Large intestine (tissue), 3 donors: ENCODE measurements at regions not wholly inside any gene's neighbourhood (a gene's known extent, or its start where the extent isn't known, plus 50 kb on each side); places are given as distances from the start of the nearest gene placed in this dataset.

ENCODE experiments used
- DNase-seq, 2 donors: peaks; one replicate each; pipeline versions ENCODE4 v3.0.0 to v3.0.0-alpha.2; 2013
- H3K27ac ChIP-seq: one replicate; pipeline ENCODE4 v1.5.1; 2013; ENCODE audit warnings: low read length
- H3K27me3 ChIP-seq: 2 replicates; pipeline ENCODE4 v1.6.1; 2013; ENCODE audit warnings: low read length; ENCODE audit not compliant: control insufficient read depth, insufficient read depth
- H3K36me3 ChIP-seq: 2 replicates; pipeline ENCODE4 v1.6.1; 2013; ENCODE audit warnings: low read length; ENCODE audit not compliant: control insufficient read depth, insufficient read depth
- H3K4me1 ChIP-seq: one replicate; pipeline ENCODE4 v1.6.1; 2013; ENCODE audit warnings: low read length; ENCODE audit not compliant: control insufficient read depth, insufficient read depth
- H3K4me3 ChIP-seq: one replicate; pipeline ENCODE4 v1.5.1; 2013; ENCODE audit warnings: low read length
- H3K9me3 ChIP-seq: one replicate; pipeline ENCODE4 v1.6.1; 2013; ENCODE audit warnings: mild to moderate bottlenecking, low read depth, low read length, moderate library complexity; ENCODE audit not compliant: control insufficient read depth
- WGBS: methylation state at CpG from one replicate; pipeline ENCODE4 v1.1.5; 2013; ENCODE audit warnings: low lambda C conversion rate; ENCODE audit not compliant: insufficient coverage; 5-methylcytosine and 5-hydroxymethylcytosine counted together

DNA sequence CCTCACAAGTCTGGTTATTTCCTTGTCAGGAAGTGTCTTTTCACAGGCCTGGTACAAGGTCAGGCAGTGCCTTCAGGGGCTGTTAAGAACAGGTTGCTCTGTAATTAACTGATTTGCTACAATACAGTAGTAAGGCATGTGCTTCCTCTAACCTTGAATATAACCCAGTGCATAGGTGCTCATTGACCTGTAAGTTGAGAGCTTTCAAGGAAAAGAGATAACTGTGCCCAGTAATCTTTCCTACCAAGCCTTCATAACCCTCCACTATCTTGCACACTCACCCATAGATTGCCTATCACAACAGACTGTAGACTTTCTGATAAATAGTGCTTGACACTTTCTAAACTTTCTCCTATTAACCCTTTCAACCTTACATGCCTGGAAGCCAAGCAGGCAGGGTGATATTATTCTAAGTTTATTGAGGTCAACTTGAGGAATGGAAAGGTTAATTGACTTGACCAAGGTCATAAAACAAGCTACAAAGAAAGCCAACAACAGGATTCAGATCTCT, 148.1 kb downstream of the PPARGC1A start:
- Histone ChIP-seq H3K27ac (peak overlapping the region; percentile 7), H3K4me3 (no peak overlapping the region)

DNA sequence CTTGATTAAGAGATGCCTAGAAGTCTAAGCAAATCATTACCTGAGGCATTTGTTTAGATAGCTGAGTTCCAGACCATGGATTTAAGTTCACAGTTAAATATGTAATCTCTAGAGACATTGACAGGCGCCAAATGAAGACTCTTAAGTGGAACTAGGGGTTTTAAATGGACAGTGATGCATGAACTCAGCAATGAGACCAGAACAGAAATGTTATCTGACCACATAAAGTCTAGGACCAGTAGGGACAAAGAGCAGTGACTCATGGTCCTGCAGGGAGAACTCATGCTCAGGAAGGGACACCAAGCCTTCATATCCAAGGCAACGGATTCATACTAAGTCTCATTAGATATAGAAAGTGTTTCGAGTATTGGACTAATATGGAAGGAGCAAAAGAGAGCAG, 152.3 kb downstream of the PPARGC1A start:
- 100% methylated on average over 1 of the region's 3 CpGs for WGBS
- no peak for DNase-seq
- Histone ChIP-seq H3K36me3 (no peaks in the 10 kb centered on the region), H3K4me3 (no peak overlapping the region), H3K9me3 (no peaks in the 10 kb centered on the region), H3K27me3 (no peaks in the 10 kb centered on the region), H3K27ac (no peak overlapping the region), H3K4me1 (peaks cover 32% of the 10 kb centered on the region)

More for the DNA sequence above, 148.1 kb downstream of the PPARGC1A start:
- DNase-seq = peak; percentile 35 to 74
- Histone ChIP-seq H3K36me3 (no peaks in the 10 kb centered on the region), H3K27me3 (peaks cover 7% of the 10 kb centered on the region), H3K4me1 (peaks cover 19% of the 10 kb centered on the region), H3K9me3 (no peaks in the 10 kb centered on the region)

DNA sequence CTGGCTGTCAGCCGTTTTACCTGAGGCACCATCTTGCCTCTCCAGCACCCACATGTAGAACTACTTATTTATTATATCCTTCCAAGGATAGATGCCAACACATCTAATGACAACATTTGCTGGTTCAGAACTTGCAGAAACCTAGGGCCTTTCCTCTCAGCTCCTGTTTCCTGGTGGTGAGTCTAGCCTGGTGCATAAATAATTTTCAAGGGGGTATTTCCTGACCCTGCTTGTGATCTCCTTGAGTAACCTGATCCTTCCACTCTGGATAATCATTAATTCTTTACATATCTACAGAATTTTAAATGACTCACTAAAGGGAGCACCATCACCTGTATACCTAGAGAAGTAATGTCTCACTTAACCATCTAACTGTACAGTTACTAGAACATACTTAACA, 153.4 kb downstream of the PPARGC1A start:
- no peak for DNase-seq
- no peaks in the 10 kb centered on the region for H3K9me3 ChIP-seq
- no peaks in the 10 kb centered on the region for H3K27me3 ChIP-seq
- H3K27ac ChIP-seq = no peak overlapping the region
- no peaks in the 10 kb centered on the region for H3K36me3 ChIP-seq
- no peak overlapping the region for H3K4me3 ChIP-seq
- H3K4me1 ChIP-seq = peaks cover 30% of the 10 kb centered on the region
- 86% methylated on average over 1 of the region's 1 CpG for WGBS

DNA sequence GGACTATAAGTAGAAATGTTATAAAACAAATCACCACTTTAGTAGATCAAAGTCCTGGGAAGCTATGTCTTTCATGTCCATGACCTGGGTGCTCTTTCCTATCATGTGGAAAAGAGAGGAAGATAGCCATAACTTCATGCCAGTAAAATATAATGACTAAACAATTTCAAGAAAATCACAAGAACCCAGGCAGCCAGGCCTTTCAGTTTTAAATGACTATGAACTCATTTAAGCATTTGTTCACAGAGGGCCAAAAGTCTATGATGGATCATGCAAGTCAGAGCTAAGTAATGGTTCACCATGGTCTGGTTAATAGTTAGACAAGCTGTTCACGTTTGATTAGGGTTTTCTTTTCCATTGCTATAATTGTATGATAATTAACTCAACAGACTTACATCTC, 155.8 kb downstream of the PPARGC1A start:
- Histone ChIP-seq H3K4me1 (peaks cover 12% of the 10 kb centered on the region), H3K4me3 (no peak overlapping the region), H3K27me3 (no peaks in the 10 kb centered on the region), H3K27ac (peak overlapping the region; percentile 26), H3K36me3 (no peaks in the 10 kb centered on the region), H3K9me3 (no peaks in the 10 kb centered on the region)
- 40% methylated on average over 1 of the region's 1 CpG for WGBS
- DNase-seq = peak; percentile 26 to 65

DNA sequence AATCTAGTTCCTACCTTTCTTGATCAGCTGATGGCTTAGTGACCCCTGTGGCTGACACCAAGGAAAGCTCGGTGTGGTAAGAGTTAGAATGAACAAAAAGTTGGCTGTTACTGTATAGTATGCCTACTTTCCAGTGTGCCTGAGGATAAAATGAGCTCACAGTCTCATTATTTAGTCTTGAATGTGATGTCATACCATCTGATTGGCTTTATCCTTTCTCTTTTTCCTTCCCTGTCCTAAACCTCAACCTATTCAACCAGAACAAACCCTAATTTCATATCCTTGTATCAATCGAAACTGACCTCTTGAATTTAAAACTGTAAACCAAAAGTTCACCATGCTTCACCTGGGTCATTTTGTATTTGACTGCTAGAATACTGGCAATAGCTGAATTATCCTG, 156.4 kb downstream of the PPARGC1A start:
- no peaks in the 10 kb centered on the region for H3K9me3 ChIP-seq
- no peaks in the 10 kb centered on the region for H3K27me3 ChIP-seq
- WGBS = 100% methylated on average over 1 of the region's 2 CpGs
- no peak overlapping the region for H3K4me3 ChIP-seq
- no peak for DNase-seq
- no peaks in the 10 kb centered on the region for H3K36me3 ChIP-seq
- H3K27ac ChIP-seq = no peak overlapping the region
- H3K4me1 ChIP-seq = peaks cover 12% of the 10 kb centered on the region

DNA sequence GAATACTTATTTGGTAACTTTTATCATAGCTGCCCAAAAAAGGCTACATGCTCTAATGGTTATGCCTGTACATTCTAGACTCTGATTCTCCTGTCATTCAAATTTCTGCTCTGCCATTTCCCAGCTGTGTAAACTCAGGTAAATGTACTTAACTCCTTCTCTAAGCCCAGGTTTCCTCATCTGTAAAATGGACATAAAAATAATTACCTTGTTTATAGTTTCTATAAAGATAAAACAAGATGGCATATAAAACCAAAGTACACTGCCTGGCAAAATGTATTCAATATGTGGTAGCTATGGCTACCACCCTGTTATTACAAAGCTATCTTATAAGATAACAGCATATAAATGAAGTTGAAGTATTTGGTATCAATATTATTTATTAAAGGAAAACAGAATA, 158.8 kb downstream of the PPARGC1A start:
- Histone ChIP-seq H3K36me3 (no peaks in the 10 kb centered on the region), H3K4me3 (no peak overlapping the region), H3K27ac (no peak overlapping the region), H3K27me3 (no peaks in the 10 kb centered on the region), H3K9me3 (no peaks in the 10 kb centered on the region), H3K4me1 (peaks cover 12% of the 10 kb centered on the region)
- no peak for DNase-seq

DNA sequence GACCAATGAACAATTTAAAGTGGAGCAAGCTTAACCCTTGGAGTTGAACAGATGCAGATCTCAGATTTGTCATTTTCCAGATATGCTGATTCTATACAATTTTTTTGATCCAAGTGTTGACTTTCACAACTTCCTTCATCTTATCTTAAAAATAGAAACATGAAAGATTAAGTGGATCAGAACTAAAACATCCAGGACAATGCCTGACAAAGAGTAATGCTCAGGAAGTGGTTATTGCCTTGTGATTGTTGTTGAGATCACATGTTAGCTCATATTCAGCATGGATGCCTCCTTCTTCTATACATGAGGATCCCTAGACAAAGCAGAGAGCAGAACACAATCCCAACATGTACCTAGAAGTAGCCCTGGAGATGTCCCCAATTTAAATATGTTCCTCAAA, 160.9 kb downstream of the PPARGC1A start:
- Histone ChIP-seq H3K36me3 (no peaks in the 10 kb centered on the region), H3K27ac (no peak overlapping the region), H3K27me3 (no peaks in the 10 kb centered on the region), H3K4me3 (no peak overlapping the region), H3K9me3 (no peaks in the 10 kb centered on the region), H3K4me1 (peaks cover 4% of the 10 kb centered on the region)
- DNase-seq = no peak

DNA sequence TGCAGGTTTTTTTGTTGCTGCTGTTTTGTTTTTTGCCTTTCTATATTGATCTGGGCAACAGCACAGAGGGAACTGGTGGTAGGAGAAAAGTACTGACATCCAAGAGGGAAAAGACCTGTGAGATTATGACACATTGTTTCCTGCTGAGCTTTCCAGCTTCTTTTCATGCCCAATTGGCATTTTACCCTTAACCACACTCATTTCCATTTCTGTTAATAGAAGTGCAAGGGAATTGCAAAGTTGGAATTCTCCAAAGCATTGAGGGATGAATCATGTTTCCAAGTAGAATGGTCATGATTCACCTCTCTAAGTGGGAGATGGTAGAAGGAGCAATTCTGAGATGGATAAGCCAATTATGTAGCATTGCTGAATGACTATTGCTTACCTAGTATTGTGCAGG, 161.5 kb downstream of the PPARGC1A start:
- H3K4me3 ChIP-seq = no peak overlapping the region
- no peaks in the 10 kb centered on the region for H3K27me3 ChIP-seq
- no peaks in the 10 kb centered on the region for H3K36me3 ChIP-seq
- DNase-seq = no peak
- no peak overlapping the region for H3K27ac ChIP-seq
- peaks cover 1% of the 10 kb centered on the region for H3K4me1 ChIP-seq
- H3K9me3 ChIP-seq = no peaks in the 10 kb centered on the region

DNA sequence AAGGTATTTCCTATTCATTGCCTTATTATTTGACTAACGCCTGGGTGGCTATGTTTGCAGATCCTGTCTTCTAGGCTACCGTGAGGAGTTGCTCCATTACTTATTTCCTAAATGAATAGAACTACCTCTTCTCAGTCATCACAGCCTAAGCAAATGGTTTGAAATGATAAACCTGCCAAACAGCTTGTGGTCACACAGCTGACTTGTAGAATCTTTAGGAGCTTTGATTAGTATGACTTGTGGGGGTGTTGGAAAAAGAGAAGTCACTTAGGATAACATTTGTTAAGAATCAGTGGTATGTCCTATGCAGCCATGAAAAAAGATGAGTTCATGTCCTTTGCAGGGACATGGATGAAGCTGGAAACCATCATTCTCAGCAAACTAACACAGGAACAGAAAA, 169.3 kb downstream of the PPARGC1A start:
- Histone ChIP-seq H3K27ac (no peak overlapping the region), H3K9me3 (no peaks in the 10 kb centered on the region), H3K4me1 (no peaks in the 10 kb centered on the region), H3K4me3 (no peak overlapping the region), H3K36me3 (no peaks in the 10 kb centered on the region), H3K27me3 (no peaks in the 10 kb centered on the region)
- no CpG with 5 or more reads among the region's 2 CpGs for WGBS
- no peak for DNase-seq

DNA sequence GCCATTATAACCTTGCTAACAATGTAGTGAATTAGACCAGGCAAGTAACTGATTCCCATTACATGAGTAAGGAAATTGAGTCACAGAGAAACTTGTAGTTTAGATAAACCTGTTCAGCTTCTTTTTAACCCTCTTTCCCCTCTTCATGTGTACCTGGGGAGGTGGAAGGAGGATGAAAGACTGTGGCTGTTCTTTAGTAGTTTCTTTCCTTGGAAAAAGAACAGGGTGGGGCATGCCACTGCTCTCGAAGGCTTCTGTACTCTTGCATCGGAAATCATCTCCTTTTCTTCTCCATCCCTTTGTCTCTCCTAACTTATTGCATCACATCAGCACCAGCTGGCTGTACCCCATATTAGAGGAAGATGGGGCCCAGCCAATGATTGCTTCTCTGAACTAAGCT, 171.4 kb downstream of the PPARGC1A start:
- Histone ChIP-seq H3K27ac (no peak overlapping the region), H3K27me3 (no peaks in the 10 kb centered on the region), H3K4me1 (no peaks in the 10 kb centered on the region), H3K9me3 (no peaks in the 10 kb centered on the region), H3K36me3 (no peaks in the 10 kb centered on the region), H3K4me3 (no peak overlapping the region)
- no peak for DNase-seq
- no CpG with 5 or more reads among the region's 2 CpGs for WGBS

DNA sequence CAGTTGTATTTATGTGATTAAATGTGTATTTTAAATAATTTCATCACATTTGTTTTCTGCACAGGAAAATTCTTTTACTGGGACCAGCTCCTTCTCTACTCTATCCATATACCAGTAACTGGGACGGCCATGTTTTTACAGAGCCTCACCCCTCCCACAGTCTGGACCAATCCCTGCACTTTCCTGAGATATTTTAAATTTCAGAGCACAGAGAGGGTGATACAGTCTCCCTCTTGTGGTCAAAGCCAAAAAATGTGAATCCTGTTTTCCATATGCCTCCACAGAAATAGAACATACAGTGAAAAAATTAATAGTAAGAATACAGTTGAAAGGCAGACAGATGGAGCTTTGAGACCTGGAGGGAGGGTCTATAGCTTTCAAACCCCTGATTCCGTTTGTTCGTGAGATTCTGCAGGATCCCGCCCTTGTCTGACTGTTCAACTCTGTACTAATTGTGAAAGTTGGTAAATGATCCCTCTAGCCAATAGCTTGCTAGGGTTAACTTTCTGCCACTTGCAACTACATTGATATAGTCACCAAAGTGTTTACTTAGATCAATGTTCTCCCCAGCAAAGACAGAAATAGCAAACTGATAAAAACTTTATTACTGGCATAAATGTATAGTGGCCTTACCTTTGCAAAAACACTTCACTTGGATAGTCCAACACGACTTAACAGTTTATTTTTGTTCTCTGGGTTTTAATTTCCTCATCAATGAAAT, 172.2 kb downstream of the PPARGC1A start:
- Histone ChIP-seq H3K4me1 (no peaks in the 10 kb centered on the region), H3K27me3 (no peaks in the 10 kb centered on the region), H3K36me3 (no peaks in the 10 kb centered on the region), H3K9me3 (no peaks in the 10 kb centered on the region), H3K27ac (no peak overlapping the region), H3K4me3 (no peak overlapping the region)
- 60% methylated on average over 1 of the region's 5 CpGs for WGBS
- DNase-seq = no peak
